GM13976 (cell line): ENCODE measurements at regions not wholly inside any gene's neighbourhood (a gene's known extent, or its start where the extent isn't known, plus 50 kb on each side); places are given as distances from the start of the nearest gene placed in this dataset.

ENCODE experiments used
- DNase-seq: peaks from one replicate; pipeline ENCODE4 v3.0.0; 2012; ENCODE audit warnings: low spot score
- CTCF ChIP-seq: IDR thresholded peaks from 2 replicates; pipeline ENCODE4 v1.5.1; 2012; ENCODE audit warnings: borderline replicate concordance, mild to moderate bottlenecking; ENCODE audit not compliant: insufficient read depth; ENCODE audit errors: extremely low read depth, missing control alignments, control extremely low read depth
- in situ Hi-C: fragments of 300-500 bp; cut with MboI; formaldehyde crosslinking; loops from one replicate; pipeline ENCODE4 v1.12.0; 2022; ENCODE audit warnings: low sequenced_read_pairs, mixed read lengths, inconsistent platforms; ENCODE audit not compliant: unreplicated experiment

GRCh38 chr16:73793871-73794437, 502.7 kb upstream of the PSMD7 start:
- TF ChIP-seq CTCF, result no peak
- no peak for DNase-seq
- in situ Hi-C loops, result no loop called here

GRCh38 chr16:73793260-73793659, 503.4 kb upstream of the PSMD7 start:
- TF ChIP-seq CTCF, result no peak
- no peak for DNase-seq
- in situ Hi-C loops, result no loop called here

GRCh38 chr16:73792199-73793020, 504.2 kb upstream of the PSMD7 start:
- DNase-seq, result no peak
- in situ Hi-C loops, result no loop called here
- TF ChIP-seq CTCF, result no peak

- in situ Hi-C loops, result no loop called here
- TF ChIP-seq CTCF, result no peak
- DNase-seq, result no peak
Observed at GRCh38 chr16:73781297-73781696, 515.3 kb upstream of the PSMD7 start.

GRCh38 chr16:73778887-73779286, 517.7 kb upstream of the PSMD7 start:
- in situ Hi-C loops, result no loop called here
- DNase-seq, result no peak
- no peak for TF ChIP-seq CTCF

GRCh38 chr16:73775841-73776388, 520.7 kb upstream of the PSMD7 start:
- no peak for TF ChIP-seq CTCF
- in situ Hi-C loops, result no loop called here
- DNase-seq, result no peak
